ENCODE measurements at regions not wholly inside any gene's neighbourhood (a gene's known extent, or its start where the extent isn't known, plus 50 kb on each side); places are given as distances from the start of the nearest gene placed in this dataset.

- no peak for TF ChIP-seq CTCF (conservative IDR thresholded peaks at IDR 0.05)
- TF ChIP-seq EZH2 (IDR thresholded peaks at IDR 0.05; ENCODE audit: low read depth) = no peak
Observed at GRCh38 chr3:34200576-34200975, 402.1 kb downstream of the PDCD6IP start.
